ENCODE measurements at regions not wholly inside any gene's neighbourhood (a gene's known extent, or its start where the extent isn't known, plus 50 kb on each side); places are given as distances from the start of the nearest gene placed in this dataset.
A peak's percentile ranks its signal among the peaks of the same experiment; 100 is the strongest.

DNA sequence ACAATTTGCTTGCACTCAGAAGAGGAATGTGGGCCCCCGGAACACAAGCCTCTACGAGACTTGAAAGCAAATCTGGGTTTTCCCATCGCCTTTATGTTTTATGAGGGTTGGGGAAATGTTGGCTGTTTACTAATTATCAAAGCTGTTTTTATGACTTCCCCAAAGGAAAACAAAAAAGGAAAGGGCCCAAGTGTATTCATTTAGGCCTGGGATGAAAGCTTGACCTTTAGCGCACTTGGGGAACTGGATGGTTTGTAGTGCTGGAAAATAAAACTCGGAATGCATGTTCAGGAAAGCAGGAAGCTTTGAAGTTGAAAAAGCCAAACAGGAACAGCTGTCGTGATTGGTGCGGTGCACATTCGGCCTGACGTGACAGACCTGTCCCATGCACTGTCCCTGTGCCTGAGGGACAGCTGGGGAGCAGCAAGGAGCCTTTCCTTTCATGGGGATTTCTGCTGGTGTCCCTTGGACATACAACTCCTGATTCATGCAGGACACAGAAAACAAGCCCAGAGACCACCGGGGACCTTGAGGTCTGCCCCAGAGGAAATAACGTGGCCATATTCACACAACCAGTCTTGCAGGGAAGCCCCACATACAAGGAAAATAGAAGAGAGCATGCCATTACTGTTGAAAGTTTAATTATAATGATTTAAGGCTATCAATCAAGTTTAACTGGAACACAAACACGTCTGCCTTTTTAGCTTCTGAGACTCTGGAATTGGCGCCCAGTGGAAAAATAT is 169.7 kb upstream of the APCDD1 start:
- H3K27ac ChIP-seq (ENCODE audit: low read length): peak overlapping the region; percentile 42
- H3K27me3 ChIP-seq (ENCODE audit: control insufficient read depth, insufficient read depth, low read length): no peaks in the 10 kb centered on the region
- no peak overlapping the region for H3K4me3 ChIP-seq (ENCODE audit: low read length)
- peaks cover 17% of the 10 kb centered on the region for H3K4me1 ChIP-seq (ENCODE audit: control insufficient read depth, insufficient read depth, low read length)
- peak; percentile 38 for DNase-seq
- WGBS (ENCODE audit: insufficient coverage): 47% methylated on average over 6 of the region's 13 CpGs
- H3K9me3 ChIP-seq (replicated peaks; ENCODE audit: control insufficient read depth, low read depth, low read length): peaks cover 8% of the 10 kb centered on the region
- no peaks in the 10 kb centered on the region for H3K36me3 ChIP-seq (ENCODE audit: control insufficient read depth, insufficient read depth, low read length)

DNA sequence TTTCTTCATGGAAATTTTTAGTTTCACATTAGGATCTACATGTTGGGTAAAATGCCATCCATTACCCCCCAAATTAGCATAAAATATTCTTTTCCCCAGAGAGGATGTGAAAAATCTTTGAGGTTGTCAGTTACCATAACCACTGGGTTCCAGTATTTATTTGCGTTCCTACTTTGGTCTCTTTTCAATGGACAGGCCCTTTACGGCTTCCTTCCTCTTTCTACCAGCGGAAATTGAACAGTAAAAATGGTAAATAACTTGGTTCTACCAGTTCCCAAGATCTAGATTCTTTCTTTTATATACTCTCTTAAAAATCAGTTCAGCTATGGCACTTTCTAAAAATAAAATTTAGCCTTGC is 169.2 kb upstream of the APCDD1 start:
- DNase-seq: peak; percentile 60
- peaks cover 8% of the 10 kb centered on the region for H3K9me3 ChIP-seq (replicated peaks; ENCODE audit: control insufficient read depth, low read depth, low read length)
- H3K27ac ChIP-seq (ENCODE audit: low read length): peak overlapping the region; percentile 42
- no CpG with 5 or more reads among the region's 3 CpGs for WGBS (ENCODE audit: insufficient coverage)
- H3K36me3 ChIP-seq (ENCODE audit: control insufficient read depth, insufficient read depth, low read length): no peaks in the 10 kb centered on the region
- H3K27me3 ChIP-seq (ENCODE audit: control insufficient read depth, insufficient read depth, low read length): no peaks in the 10 kb centered on the region
- H3K4me1 ChIP-seq (ENCODE audit: control insufficient read depth, insufficient read depth, low read length): peaks cover 20% of the 10 kb centered on the region
- H3K4me3 ChIP-seq (ENCODE audit: low read length): no peak overlapping the region

DNA sequence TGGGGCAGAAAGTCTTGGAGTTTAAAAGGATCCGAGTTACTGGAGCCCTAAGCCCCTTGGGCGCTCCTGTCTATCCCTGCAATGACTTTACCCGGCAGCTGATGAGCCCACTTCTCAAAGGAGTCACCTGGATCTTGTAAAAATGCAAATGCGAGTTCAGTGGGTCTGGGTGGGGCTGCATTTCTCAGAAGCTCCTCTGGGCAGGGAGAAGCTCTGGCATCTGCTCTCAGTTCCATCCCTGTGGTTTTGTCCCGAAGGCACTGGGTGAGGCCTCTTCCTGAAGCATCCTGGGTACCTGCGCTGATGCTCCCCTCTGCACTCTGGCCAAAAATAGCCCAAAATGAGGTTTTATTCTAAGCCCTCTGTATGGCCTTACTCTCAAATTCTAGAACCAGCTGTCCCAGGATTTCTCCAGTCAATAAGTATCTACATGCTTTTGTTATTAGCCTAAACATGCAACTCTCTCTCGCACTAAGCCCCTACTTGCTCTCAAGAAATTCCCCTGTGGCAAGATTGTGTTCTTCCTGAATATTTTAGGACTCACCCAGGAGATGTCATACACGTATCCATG is 167.8 kb upstream of the APCDD1 start:
- no peaks in the 10 kb centered on the region for H3K36me3 ChIP-seq (ENCODE audit: control insufficient read depth, insufficient read depth, low read length)
- peaks cover 8% of the 10 kb centered on the region for H3K9me3 ChIP-seq (replicated peaks; ENCODE audit: control insufficient read depth, low read depth, low read length)
- H3K4me3 ChIP-seq (ENCODE audit: low read length): no peak overlapping the region
- 73% methylated on average over 8 of the region's 8 CpGs for WGBS (ENCODE audit: insufficient coverage)
- no peak overlapping the region for H3K27ac ChIP-seq (ENCODE audit: low read length)
- H3K4me1 ChIP-seq (ENCODE audit: control insufficient read depth, insufficient read depth, low read length): peaks cover 23% of the 10 kb centered on the region
- DNase-seq: no peak
- H3K27me3 ChIP-seq (ENCODE audit: control insufficient read depth, insufficient read depth, low read length): no peaks in the 10 kb centered on the region

DNA sequence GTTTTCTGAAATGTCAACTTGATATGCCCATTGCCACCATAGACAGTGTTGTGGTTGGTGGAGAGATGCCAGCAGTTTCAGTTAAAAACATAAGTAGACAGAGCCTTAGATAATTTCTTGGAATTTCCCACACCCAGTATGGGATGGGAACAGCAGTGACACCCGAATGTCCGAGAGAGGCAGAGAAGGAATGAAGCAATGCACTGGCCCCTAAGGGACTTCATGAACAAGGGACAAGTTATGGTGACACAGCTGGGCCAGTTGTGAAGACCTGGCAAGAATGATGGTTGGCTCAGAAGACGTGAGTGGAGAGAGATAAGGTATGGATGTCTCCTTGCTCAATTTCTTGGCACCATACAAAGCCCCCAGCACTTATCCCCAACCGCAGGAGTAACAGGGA is 165.2 kb upstream of the APCDD1 start:
- Histone ChIP-seq H3K4me1 (ENCODE audit: control insufficient read depth, insufficient read depth, low read length) (peaks cover 17% of the 10 kb centered on the region), H3K27ac (ENCODE audit: low read length) (no peak overlapping the region), H3K4me3 (ENCODE audit: low read length) (no peak overlapping the region), H3K27me3 (ENCODE audit: control insufficient read depth, insufficient read depth, low read length) (no peaks in the 10 kb centered on the region), H3K36me3 (ENCODE audit: control insufficient read depth, insufficient read depth, low read length) (no peaks in the 10 kb centered on the region), H3K9me3 (replicated peaks; ENCODE audit: control insufficient read depth, low read depth, low read length) (peaks cover 8% of the 10 kb centered on the region)
- no peak for DNase-seq
- WGBS (ENCODE audit: insufficient coverage): 100% methylated on average over 2 of the region's 4 CpGs

DNA sequence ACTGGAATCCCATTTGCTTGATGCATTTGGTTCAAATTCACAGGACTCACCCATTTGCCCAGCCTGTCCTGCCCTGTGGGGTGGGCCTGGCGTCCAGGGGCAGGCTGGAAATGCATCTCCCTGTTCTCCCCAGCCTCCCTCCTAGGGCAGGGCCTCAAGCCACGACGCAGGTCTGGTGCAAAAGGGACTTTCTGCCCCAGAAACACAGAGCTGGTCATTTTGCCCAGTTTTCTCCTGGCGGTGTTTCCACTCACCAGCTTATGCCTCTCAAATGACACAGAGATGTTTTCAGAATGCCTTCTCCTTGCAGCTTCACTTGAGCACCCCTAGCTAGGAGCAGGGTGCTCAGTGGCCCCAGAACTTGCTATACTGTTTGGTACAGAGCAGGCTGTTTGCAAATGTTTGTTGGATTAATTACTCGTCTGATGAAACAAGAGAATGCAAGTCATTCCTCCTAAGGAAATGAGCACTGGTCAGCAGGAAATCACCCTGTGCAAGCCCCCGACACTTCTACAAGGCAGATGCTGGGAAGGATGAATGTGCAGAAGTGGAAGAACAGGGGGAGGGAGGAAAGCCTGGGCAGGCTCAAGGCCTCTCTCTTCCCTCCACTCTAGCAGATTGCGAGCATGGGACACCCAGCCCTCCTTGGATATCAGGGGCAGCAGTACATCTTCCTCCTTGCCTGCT is 164.3 kb upstream of the APCDD1 start:
- 73% methylated on average over 6 of the region's 7 CpGs for WGBS (ENCODE audit: insufficient coverage)
- Histone ChIP-seq H3K4me1 (ENCODE audit: control insufficient read depth, insufficient read depth, low read length) (peaks cover 8% of the 10 kb centered on the region), H3K9me3 (replicated peaks; ENCODE audit: control insufficient read depth, low read depth, low read length) (peaks cover 8% of the 10 kb centered on the region), H3K36me3 (ENCODE audit: control insufficient read depth, insufficient read depth, low read length) (no peaks in the 10 kb centered on the region), H3K27me3 (ENCODE audit: control insufficient read depth, insufficient read depth, low read length) (no peaks in the 10 kb centered on the region), H3K4me3 (ENCODE audit: low read length) (no peak overlapping the region), H3K27ac (ENCODE audit: low read length) (no peak overlapping the region)
- peak; percentile 27 for DNase-seq

DNA sequence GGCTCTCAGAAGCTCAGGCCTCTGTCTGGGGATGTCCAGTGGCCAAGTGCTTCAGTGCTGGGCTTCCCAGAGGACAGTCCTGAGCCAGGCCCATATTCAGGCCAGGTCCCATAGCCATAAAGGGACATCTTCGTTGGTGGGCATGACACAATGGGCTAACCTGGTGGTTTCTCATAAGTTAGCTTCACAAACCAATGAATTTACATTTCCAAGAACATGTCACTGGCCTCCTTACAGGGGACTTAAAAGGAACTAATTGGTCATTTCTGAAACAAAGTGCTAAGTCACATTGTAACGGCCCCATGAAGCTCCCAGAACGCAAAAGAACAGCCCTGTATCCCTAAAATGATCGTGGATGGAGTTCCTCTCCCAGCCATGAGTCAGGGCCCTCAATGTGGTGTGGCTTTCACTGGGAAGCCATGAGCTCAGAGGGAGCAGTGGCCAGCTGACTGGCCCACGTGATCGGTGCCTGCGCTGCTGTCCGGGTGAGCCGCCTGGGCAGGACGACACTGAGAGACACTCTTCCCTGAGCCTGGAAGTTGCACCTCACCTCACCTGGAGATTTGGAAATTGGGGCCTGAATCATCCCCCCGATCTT is 163.7 kb upstream of the APCDD1 start:
- no peak for DNase-seq
- Histone ChIP-seq H3K36me3 (ENCODE audit: control insufficient read depth, insufficient read depth, low read length) (no peaks in the 10 kb centered on the region), H3K4me1 (ENCODE audit: control insufficient read depth, insufficient read depth, low read length) (peaks cover 8% of the 10 kb centered on the region), H3K4me3 (ENCODE audit: low read length) (no peak overlapping the region), H3K27me3 (ENCODE audit: control insufficient read depth, insufficient read depth, low read length) (no peaks in the 10 kb centered on the region), H3K27ac (ENCODE audit: low read length) (no peak overlapping the region), H3K9me3 (replicated peaks; ENCODE audit: control insufficient read depth, low read depth, low read length) (peaks cover 8% of the 10 kb centered on the region)
- 93% methylated on average over 9 of the region's 11 CpGs for WGBS (ENCODE audit: insufficient coverage)

DNA sequence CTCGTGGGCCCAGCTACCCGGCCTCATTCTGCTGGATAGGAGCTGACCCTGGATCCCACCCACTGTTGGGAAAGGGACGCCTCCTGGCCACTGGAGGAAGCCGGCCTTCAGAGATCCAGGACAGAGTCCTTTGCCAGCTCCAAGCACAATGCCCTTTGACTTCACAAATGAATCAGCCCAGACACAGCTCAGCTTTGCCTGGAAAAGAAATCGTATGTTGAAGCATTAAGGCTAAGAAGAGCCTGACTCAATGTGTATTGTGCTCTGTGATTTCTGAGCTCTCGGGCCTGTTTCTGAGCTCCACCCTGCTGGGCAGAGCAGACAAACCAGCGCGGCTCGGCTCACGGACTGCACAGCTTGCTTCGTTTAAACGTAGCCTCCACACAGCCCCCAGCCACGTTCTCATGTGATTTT is 162.9 kb upstream of the APCDD1 start:
- 73% methylated on average over 6 of the region's 13 CpGs for WGBS (ENCODE audit: insufficient coverage)
- peak; percentile 26 for DNase-seq
- Histone ChIP-seq H3K27me3 (ENCODE audit: control insufficient read depth, insufficient read depth, low read length) (no peaks in the 10 kb centered on the region), H3K9me3 (replicated peaks; ENCODE audit: control insufficient read depth, low read depth, low read length) (peaks cover 8% of the 10 kb centered on the region), H3K4me1 (ENCODE audit: control insufficient read depth, insufficient read depth, low read length) (peaks cover 7% of the 10 kb centered on the region), H3K4me3 (ENCODE audit: low read length) (no peak overlapping the region), H3K27ac (ENCODE audit: low read length) (no peak overlapping the region), H3K36me3 (ENCODE audit: control insufficient read depth, insufficient read depth, low read length) (no peaks in the 10 kb centered on the region)

DNA sequence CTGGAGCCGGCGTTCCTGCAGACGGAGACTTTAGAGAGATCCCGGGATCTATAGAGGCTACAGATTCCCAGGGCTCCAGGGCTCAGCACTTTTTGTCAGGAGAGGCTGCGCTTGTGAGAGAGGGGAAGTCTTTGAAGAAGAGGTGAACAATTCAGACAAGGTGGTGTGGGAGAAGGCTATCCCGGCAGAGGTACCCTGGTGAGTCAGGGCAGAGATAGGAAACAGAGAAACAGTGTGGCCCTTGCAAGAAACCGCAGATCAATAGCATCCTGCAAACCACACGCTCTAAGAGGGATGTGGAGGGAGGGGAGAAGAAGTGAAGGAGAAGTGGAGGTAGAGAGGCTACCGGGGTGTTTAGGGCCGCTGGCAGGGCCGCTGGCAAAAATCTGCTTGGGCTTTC is 160.5 kb upstream of the APCDD1 start:
- WGBS (ENCODE audit: insufficient coverage): 90% methylated on average over 11 of the region's 11 CpGs
- Histone ChIP-seq H3K27ac (ENCODE audit: low read length) (no peak overlapping the region), H3K4me1 (ENCODE audit: control insufficient read depth, insufficient read depth, low read length) (peaks cover 6% of the 10 kb centered on the region), H3K27me3 (ENCODE audit: control insufficient read depth, insufficient read depth, low read length) (no peaks in the 10 kb centered on the region), H3K4me3 (ENCODE audit: low read length) (no peak overlapping the region), H3K9me3 (replicated peaks; ENCODE audit: control insufficient read depth, low read depth, low read length) (peaks cover 3% of the 10 kb centered on the region), H3K36me3 (ENCODE audit: control insufficient read depth, insufficient read depth, low read length) (no peaks in the 10 kb centered on the region)
- DNase-seq: no peak

DNA sequence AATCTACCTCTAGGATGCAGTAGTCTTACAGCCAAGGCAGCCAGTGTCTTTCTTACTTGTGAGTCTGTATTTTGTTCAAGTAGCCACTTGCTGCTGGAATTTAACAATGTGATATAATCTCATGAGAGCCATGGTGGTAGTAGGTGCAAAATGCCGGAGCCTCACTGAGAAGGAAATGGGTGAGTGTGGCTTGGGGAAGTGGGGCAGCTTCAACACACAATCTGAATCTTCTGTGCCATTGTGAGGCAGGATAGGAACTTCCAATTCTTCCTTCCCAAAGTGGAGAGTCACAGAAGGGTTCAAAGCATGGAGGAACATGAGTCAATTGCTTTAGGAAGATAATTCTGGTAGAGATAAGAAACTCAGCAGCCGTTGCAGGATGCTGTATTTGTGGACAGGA is 158.7 kb upstream of the APCDD1 start:
- no peak for DNase-seq
- Histone ChIP-seq H3K36me3 (ENCODE audit: control insufficient read depth, insufficient read depth, low read length) (no peaks in the 10 kb centered on the region), H3K4me1 (ENCODE audit: control insufficient read depth, insufficient read depth, low read length) (peaks cover 6% of the 10 kb centered on the region), H3K27ac (ENCODE audit: low read length) (no peak overlapping the region), H3K9me3 (replicated peaks; ENCODE audit: control insufficient read depth, low read depth, low read length) (no peaks in the 10 kb centered on the region), H3K4me3 (ENCODE audit: low read length) (no peak overlapping the region), H3K27me3 (ENCODE audit: control insufficient read depth, insufficient read depth, low read length) (no peaks in the 10 kb centered on the region)
- WGBS (ENCODE audit: insufficient coverage): 83% methylated on average over 1 of the region's 2 CpGs

DNA sequence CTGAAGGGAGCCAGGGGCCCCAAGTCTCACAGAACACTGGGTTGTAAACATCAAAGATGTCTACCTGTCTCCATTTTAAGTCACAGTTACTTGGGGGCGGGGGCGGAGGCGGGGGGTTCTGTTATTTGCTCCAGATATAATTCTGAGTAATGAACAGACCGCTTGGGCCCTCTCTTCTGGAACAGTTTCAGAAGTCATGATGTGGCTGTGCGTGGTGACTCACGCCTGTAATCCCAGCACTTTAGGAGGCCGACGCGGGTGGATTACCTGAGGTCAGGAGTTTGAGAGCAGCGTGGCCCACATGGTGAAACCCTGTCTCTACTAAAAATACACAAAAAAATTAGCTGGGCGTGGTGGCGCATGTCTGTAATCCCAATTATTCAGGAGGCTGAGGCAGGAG is 157.9 kb upstream of the APCDD1 start:
- Histone ChIP-seq H3K9me3 (replicated peaks; ENCODE audit: control insufficient read depth, low read depth, low read length) (no peaks in the 10 kb centered on the region), H3K4me3 (ENCODE audit: low read length) (no peak overlapping the region), H3K27ac (ENCODE audit: low read length) (no peak overlapping the region), H3K36me3 (ENCODE audit: control insufficient read depth, insufficient read depth, low read length) (no peaks in the 10 kb centered on the region), H3K4me1 (ENCODE audit: control insufficient read depth, insufficient read depth, low read length) (peaks cover 6% of the 10 kb centered on the region), H3K27me3 (ENCODE audit: control insufficient read depth, insufficient read depth, low read length) (no peaks in the 10 kb centered on the region)
- WGBS (ENCODE audit: insufficient coverage): 82% methylated on average over 8 of the region's 12 CpGs
- no peak for DNase-seq
